ENCODE measurements at regions not wholly inside any gene's neighbourhood (a gene's known extent, or its start where the extent isn't known, plus 50 kb on each side); places are given as distances from the start of the nearest gene placed in this dataset.
"Not testable (repeated sequence)": the region's sequence is repeated elsewhere in the genome, so short reads cannot be mapped to it uniquely, and the experiment has no call there.

GRCh38 chr5:166624573-166624972 lies 1666.9 kb upstream of the WWC1 start:
- DNase-seq (ENCODE audit: low spot score), result no peak

- DNase-seq (ENCODE audit: low spot score), result no peak
Measured at GRCh38 chr5:166625210-166625865, 1666.1 kb upstream of the WWC1 start.

GRCh38 chr5:166637295-166637694 lies 1654.2 kb upstream of the WWC1 start:
- no peak for DNase-seq (ENCODE audit: low spot score)

- DNase-seq (ENCODE audit: low spot score), result no peak
Measured at GRCh38 chr5:166639151-166639550, 1652.3 kb upstream of the WWC1 start.

GRCh38 chr5:166640136-166640535 lies 1651.3 kb upstream of the WWC1 start:
- DNase-seq (ENCODE audit: low spot score), result not testable (repeated sequence)

GRCh38 chr5:166648736-166649135 lies 1642.7 kb upstream of the WWC1 start:
- no peak for DNase-seq (ENCODE audit: low spot score)

GRCh38 chr5:166649676-166650075 lies 1641.8 kb upstream of the WWC1 start:
- DNase-seq (ENCODE audit: low spot score), result no peak

- DNase-seq (ENCODE audit: low spot score), result no peak
Measured at GRCh38 chr5:166651234-166651633, 1640.2 kb upstream of the WWC1 start.

- no peak for DNase-seq (ENCODE audit: low spot score)
Measured at GRCh38 chr5:166671811-166672210, 1619.6 kb upstream of the WWC1 start.

GRCh38 chr5:166672431-166672830 lies 1619.0 kb upstream of the WWC1 start:
- no peak for DNase-seq (ENCODE audit: low spot score)

GRCh38 chr5:166677891-166678290 lies 1613.6 kb upstream of the WWC1 start:
- DNase-seq (ENCODE audit: low spot score), result no peak

GRCh38 chr5:166679331-166679730 lies 1612.1 kb upstream of the WWC1 start:
- no peak for DNase-seq (ENCODE audit: low spot score)

GRCh38 chr5:166695326-166695725 lies 1596.1 kb upstream of the WWC1 start:
- no peak for DNase-seq (ENCODE audit: low spot score)

GRCh38 chr5:166708291-166708690 lies 1583.2 kb upstream of the WWC1 start:
- no peak for DNase-seq (ENCODE audit: low spot score)

- no peak for DNase-seq (ENCODE audit: low spot score)
Measured at GRCh38 chr5:166709691-166710090, 1581.8 kb upstream of the WWC1 start.

- DNase-seq (ENCODE audit: low spot score), result no peak
Measured at GRCh38 chr5:166710271-166710670, 1581.2 kb upstream of the WWC1 start.

GRCh38 chr5:166712447-166713185 lies 1578.8 kb upstream of the WWC1 start:
- no peak for DNase-seq (ENCODE audit: low spot score)

- no peak for DNase-seq (ENCODE audit: low spot score)
Measured at GRCh38 chr5:166713295-166713694, 1578.2 kb upstream of the WWC1 start.

- DNase-seq (ENCODE audit: low spot score), result no peak
Measured at GRCh38 chr5:166716856-166717492, 1574.5 kb upstream of the WWC1 start.

GRCh38 chr5:166719991-166720390 lies 1571.5 kb upstream of the WWC1 start:
- no peak for DNase-seq (ENCODE audit: low spot score)

- no peak for DNase-seq (ENCODE audit: low spot score)
Measured at GRCh38 chr5:166722939-166723338, 1568.5 kb upstream of the WWC1 start.

GRCh38 chr5:166724284-166724683 lies 1567.2 kb upstream of the WWC1 start:
- no peak for DNase-seq (ENCODE audit: low spot score)

- DNase-seq (ENCODE audit: low spot score), result no peak
Measured at GRCh38 chr5:166725593-166725992, 1565.9 kb upstream of the WWC1 start.

Measured in NAMALWA (cell line).